DND-41 (cell line): ENCODE measurements at regions not wholly inside any gene's neighbourhood (a gene's known extent, or its start where the extent isn't known, plus 50 kb on each side); places are given as distances from the start of the nearest gene placed in this dataset.

Source experiments
- ATAC-seq: fragments of 200-7000 bp; cut with Tn5 transposase; 3 replicates; pipeline ENCODE4 v1.9.1; 2021; ENCODE audit warnings: low read depth; ENCODE audit not compliant: insufficient read depth
- DNase-seq: peaks from one replicate; pipeline ENCODE4 v3.0.0-alpha.2; 2020
- H2AFZ ChIP-seq: 2 replicates; pipeline ENCODE4 v1.6.0; 2012; ENCODE audit warnings: low read depth, low read length
- H3K27ac ChIP-seq: 2 replicates; pipeline ENCODE4 v1.5.1; 2012; ENCODE audit warnings: low read length, inconsistent platforms
- H3K27me3 ChIP-seq: fragments of 200-600 bp; sonication (generic); 2 replicates; pipeline ENCODE4 v1.6.0; 2012; ENCODE audit warnings: low read length, mild to moderate bottlenecking, inconsistent platforms; ENCODE audit not compliant: insufficient read depth, poor library complexity
- H3K36me3 ChIP-seq: 2 replicates; pipeline ENCODE4 v1.5.1; 2012; ENCODE audit warnings: low read length, inconsistent platforms; ENCODE audit not compliant: insufficient read depth
- H3K4me1 ChIP-seq: 2 replicates; pipeline ENCODE4 v1.5.1; 2012; ENCODE audit warnings: mild to moderate bottlenecking, low read length; ENCODE audit not compliant: insufficient read depth
- H3K4me2 ChIP-seq: 2 replicates; pipeline ENCODE4 v1.6.0; 2012; ENCODE audit warnings: mild to moderate bottlenecking, moderate library complexity, low read length, inconsistent platforms; ENCODE audit not compliant: insufficient read depth
- H3K4me3 ChIP-seq, 2 experiments: fragments of 200-600 bp in 1 of 2; shearing (Covaris generic) in 1 of 2; 2 replicates each; pipeline ENCODE4 v1.5.1; 2012 to 2016; ENCODE audit warnings: inconsistent platforms in 2 of 2, low read length in 2 of 2, mild to moderate bottlenecking in 2 of 2, low read depth in 1 of 2, moderate library complexity in 1 of 2
- H3K79me2 ChIP-seq: 2 replicates; pipeline ENCODE4 v1.6.0; 2012; ENCODE audit warnings: low read length, inconsistent platforms; ENCODE audit not compliant: insufficient read depth
- H3K9ac ChIP-seq: 2 replicates; pipeline ENCODE4 v1.6.0; 2012; ENCODE audit warnings: low read depth, mild to moderate bottlenecking, inconsistent platforms, low read length, moderate library complexity
- H3K9me3 ChIP-seq: 2 replicates; pipeline ENCODE4 v1.5.1; 2012; ENCODE audit warnings: low read length, moderate library complexity, mild to moderate bottlenecking, inconsistent platforms; ENCODE audit not compliant: insufficient read depth, severe bottlenecking
- H4K20me1 ChIP-seq: 2 replicates; pipeline ENCODE4 v1.6.0; 2012; ENCODE audit warnings: low read length; ENCODE audit not compliant: insufficient read depth
- EZH2 ChIP-seq: IDR thresholded peaks from 3 replicates; pipeline ENCODE4 v1.6.1; 2012; ENCODE audit warnings: borderline replicate concordance, low read depth, mild to moderate bottlenecking, moderate library complexity, low read length, inconsistent platforms; ENCODE audit not compliant: severe bottlenecking
- TF ChIP-seq, protein P1 (sequence below): IDR thresholded peaks from 2 replicates; pipeline ENCODE4 v1.5.1; 2012; ENCODE audit warnings: borderline replicate concordance, low read length, moderate library complexity, mild to moderate bottlenecking; ENCODE audit not compliant: poor library complexity, severe bottlenecking; ENCODE audit errors: extremely low read depth

DNA sequence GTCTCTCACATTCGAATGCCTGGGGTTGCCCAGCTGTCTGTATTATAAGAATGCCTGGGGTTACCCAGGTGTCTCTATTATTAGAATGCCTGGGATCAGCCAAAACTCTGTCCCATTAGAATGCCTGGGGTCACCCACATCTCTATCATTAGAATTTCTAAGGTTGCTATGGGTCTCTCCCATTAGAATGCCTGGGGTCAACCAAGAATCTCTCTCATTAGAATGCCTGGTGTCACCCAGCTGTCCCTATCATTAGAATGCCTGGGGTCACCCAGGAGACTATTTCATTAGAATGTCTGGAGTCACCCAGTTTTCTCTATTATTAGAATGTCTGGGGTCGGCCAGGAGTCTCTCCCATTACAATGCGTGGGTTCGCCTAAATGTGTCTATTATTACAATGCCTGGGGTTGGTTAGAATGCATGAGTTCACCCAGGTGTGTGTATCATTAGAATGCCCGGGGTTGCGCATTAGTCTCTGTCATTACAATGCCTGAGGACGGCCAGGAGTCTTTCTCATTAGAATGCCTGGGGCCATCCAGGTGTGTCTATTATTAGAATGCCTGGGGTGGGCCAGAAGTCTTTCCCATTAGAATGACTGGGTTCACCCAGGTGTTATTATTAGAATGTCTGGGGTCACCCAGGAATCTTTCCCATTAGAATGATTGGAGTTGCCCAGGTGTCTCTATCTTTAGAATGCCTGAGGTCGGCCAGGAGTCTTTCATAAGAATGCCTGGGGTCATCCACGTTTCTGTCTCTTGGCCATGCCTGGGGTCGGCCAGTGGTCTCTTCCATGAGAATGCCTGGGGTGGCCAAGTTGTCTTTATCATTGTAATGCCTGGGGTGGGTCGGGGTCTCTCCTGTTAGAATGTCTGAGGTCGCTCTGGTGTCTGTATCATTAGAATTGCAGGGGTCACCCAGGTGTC is 59.6 kb downstream of the RNF187 start:
- H3K4me2 ChIP-seq = no peak overlapping the region
- DNase-seq (no peak), ATAC-seq (no peak)
- H3K27ac ChIP-seq = no peak overlapping the region
- H3K4me1 ChIP-seq = no peaks in the 10 kb centered on the region
- H3K27me3 ChIP-seq = no peaks in the 10 kb centered on the region
- H3K36me3 ChIP-seq = no peaks in the 10 kb centered on the region
- no peak overlapping the region for H2AFZ ChIP-seq
- H3K9ac ChIP-seq = no peak overlapping the region
- no peak for TF ChIP-seq EZH2
- TF ChIP-seq, protein P1, sequence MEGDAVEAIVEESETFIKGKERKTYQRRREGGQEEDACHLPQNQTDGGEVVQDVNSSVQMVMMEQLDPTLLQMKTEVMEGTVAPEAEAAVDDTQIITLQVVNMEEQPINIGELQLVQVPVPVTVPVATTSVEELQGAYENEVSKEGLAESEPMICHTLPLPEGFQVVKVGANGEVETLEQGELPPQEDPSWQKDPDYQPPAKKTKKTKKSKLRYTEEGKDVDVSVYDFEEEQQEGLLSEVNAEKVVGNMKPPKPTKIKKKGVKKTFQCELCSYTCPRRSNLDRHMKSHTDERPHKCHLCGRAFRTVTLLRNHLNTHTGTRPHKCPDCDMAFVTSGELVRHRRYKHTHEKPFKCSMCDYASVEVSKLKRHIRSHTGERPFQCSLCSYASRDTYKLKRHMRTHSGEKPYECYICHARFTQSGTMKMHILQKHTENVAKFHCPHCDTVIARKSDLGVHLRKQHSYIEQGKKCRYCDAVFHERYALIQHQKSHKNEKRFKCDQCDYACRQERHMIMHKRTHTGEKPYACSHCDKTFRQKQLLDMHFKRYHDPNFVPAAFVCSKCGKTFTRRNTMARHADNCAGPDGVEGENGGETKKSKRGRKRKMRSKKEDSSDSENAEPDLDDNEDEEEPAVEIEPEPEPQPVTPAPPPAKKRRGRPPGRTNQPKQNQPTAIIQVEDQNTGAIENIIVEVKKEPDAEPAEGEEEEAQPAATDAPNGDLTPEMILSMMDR = no peak
- no peaks in the 10 kb centered on the region for H3K79me2 ChIP-seq
- H3K9me3 ChIP-seq = no peaks in the 10 kb centered on the region
- H3K4me3 ChIP-seq = no peak overlapping the region
- no peaks in the 10 kb centered on the region for H4K20me1 ChIP-seq

DNA sequence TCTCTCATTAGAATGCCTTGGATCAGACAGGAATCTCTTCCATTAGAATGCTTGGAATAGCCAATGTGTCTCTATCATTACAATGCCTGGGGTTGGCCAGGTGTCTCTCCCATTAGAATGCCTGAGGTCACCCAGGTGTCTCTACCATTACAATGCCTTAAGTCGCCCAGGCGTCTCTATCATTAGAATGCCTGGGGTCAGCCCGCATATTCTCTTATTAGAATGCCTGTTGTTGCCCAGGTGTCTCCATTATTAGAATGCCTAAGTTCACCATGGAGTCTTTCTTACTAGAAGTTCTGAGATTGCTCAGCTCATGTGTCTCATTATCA is 60.2 kb downstream of the RNF187 start:
- Histone ChIP-seq H3K9ac (no peak overlapping the region), H3K27ac (no peak overlapping the region), H3K79me2 (no peaks in the 10 kb centered on the region), H3K4me2 (no peak overlapping the region), H3K27me3 (no peaks in the 10 kb centered on the region), H3K36me3 (no peaks in the 10 kb centered on the region), H3K4me3 (no peak overlapping the region), H4K20me1 (no peaks in the 10 kb centered on the region), H2AFZ (no peak overlapping the region), H3K4me1 (no peaks in the 10 kb centered on the region), H3K9me3 (no peaks in the 10 kb centered on the region)
- DNase-seq = no peak
- TF ChIP-seq, protein P1 = no peak
- TF ChIP-seq EZH2 = no peak
- ATAC-seq = no peak

DNA sequence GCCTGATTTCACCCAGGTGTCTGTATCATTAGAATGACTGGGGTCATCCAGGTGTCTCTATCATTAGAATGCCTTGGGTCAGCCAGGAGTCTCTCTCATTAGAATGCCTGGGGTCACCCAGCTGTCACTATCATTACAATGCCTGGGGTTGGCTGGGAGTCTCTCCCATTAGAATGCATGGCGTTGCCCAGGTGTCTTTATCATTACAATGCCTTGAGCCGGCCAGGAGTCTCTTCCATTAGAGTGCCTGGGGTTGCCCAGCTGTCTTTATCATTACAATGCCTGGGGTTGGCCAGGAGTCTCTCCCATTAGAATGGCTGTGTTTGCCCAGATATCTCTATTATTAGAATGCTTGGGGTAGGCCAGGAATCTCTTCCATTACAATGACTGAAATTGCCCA is 61.6 kb downstream of the RNF187 start:
- no peaks in the 10 kb centered on the region for H3K9me3 ChIP-seq
- no peaks in the 10 kb centered on the region for H3K4me1 ChIP-seq
- H3K9ac ChIP-seq = no peak overlapping the region
- no peak overlapping the region for H3K4me3 ChIP-seq
- no peak overlapping the region for H2AFZ ChIP-seq
- ATAC-seq (no peak), DNase-seq (no peak)
- no peak overlapping the region for H3K27ac ChIP-seq
- no peaks in the 10 kb centered on the region for H3K79me2 ChIP-seq
- H4K20me1 ChIP-seq = no peaks in the 10 kb centered on the region
- H3K4me2 ChIP-seq = no peak overlapping the region
- no peaks in the 10 kb centered on the region for H3K36me3 ChIP-seq
- no peak for TF ChIP-seq EZH2
- TF ChIP-seq, protein P1 = no peak
- no peaks in the 10 kb centered on the region for H3K27me3 ChIP-seq
